ENCODE measurements at regions not wholly inside any gene's neighbourhood (a gene's known extent, or its start where the extent isn't known, plus 50 kb on each side); places are given as distances from the start of the nearest gene placed in this dataset.

- H3K4me1 ChIP-seq, result no peaks in the 10 kb centered on the region
- intact Hi-C loops (cut with DNase I), result no loop called here
- peaks cover 0 to 7% (median 0%) of the 10 kb centered on the region in 4 donors for H3K9me3 ChIP-seq
- no peaks in the 10 kb centered on the region for H3K27me3 ChIP-seq
- no peak overlapping the region for H3K27ac ChIP-seq
- DNase-seq, result no peak
- no peak overlapping the region for H3K4me3 ChIP-seq
- WGBS, 2 donors, result 61 to 83% methylated on average over 3 of the region's 3 CpGs
- no peaks in the 10 kb centered on the region for H3K36me3 ChIP-seq
- no peak for TF ChIP-seq POLR2A (IDR thresholded peaks at IDR 0.05)
- TF ChIP-seq POLR2AphosphoS5 (IDR thresholded peaks at IDR 0.05), result no peak
Measured at GRCh38 chr6:6436946-6437345, 116.5 kb upstream of the F13A1 start.

- Histone ChIP-seq H3K27ac (no peak overlapping the region), H3K9me3 (peaks cover 0 to 7% (median 0%) of the 10 kb centered on the region in 4 donors), H3K27me3 (no peaks in the 10 kb centered on the region), H3K36me3 (no peaks in the 10 kb centered on the region), H3K4me3 (no peak overlapping the region), H3K4me1 (no peaks in the 10 kb centered on the region)
- TF ChIP-seq CTCF (IDR thresholded peaks at IDR 0.05) (no peak), POLR2A (IDR thresholded peaks at IDR 0.05) (no peak), POLR2AphosphoS5 (IDR thresholded peaks at IDR 0.05) (no peak), EP300 (IDR thresholded peaks at IDR 0.05) (no peak)
- 88% methylated on average over 2 of the region's 2 CpGs for WGBS, 2 donors
- intact Hi-C loops (cut with DNase I), result no loop called here
- no peak for DNase-seq
Measured at GRCh38 chr6:6438286-6438685, 117.8 kb upstream of the F13A1 start.

GRCh38 chr6:6439778-6440177 is 119.3 kb upstream of the F13A1 start:
- no peak for DNase-seq
- H3K9me3 ChIP-seq, result peaks cover 0 to 7% (median 0%) of the 10 kb centered on the region in 4 donors
- no peaks in the 10 kb centered on the region for H3K36me3 ChIP-seq
- H3K27me3 ChIP-seq, result no peaks in the 10 kb centered on the region
- intact Hi-C loops (cut with DNase I), result no loop called here
- H3K4me3 ChIP-seq, result no peak overlapping the region
- H3K27ac ChIP-seq, result no peak overlapping the region
- TF ChIP-seq CTCF (IDR thresholded peaks at IDR 0.05), result no peak
- H3K4me1 ChIP-seq, result no peaks in the 10 kb centered on the region
- WGBS, 2 donors, result 47 to 63% methylated on average over 1 of the region's 1 CpG

GRCh38 chr6:6452002-6452401 is 131.5 kb upstream of the F13A1 start:
- 10 to 34% methylated on average over 2 of the region's 2 CpGs for WGBS, 2 donors
- Histone ChIP-seq H3K27ac (no peak overlapping the region), H3K4me1 (no peaks in the 10 kb centered on the region), H3K4me3 (no peak overlapping the region), H3K27me3 (no peaks in the 10 kb centered on the region), H3K9me3 (no peaks in the 10 kb centered on the region), H3K36me3 (no peaks in the 10 kb centered on the region)
- intact Hi-C loops (cut with DNase I), result no loop called here
- no peak for DNase-seq
- TF ChIP-seq POLR2AphosphoS5 (IDR thresholded peaks at IDR 0.05) (no peak), CTCF (IDR thresholded peaks at IDR 0.05) (no peak), EP300 (IDR thresholded peaks at IDR 0.05) (no peak), POLR2A (IDR thresholded peaks at IDR 0.05) (no peak)

- Histone ChIP-seq H3K36me3 (no peaks in the 10 kb centered on the region), H3K27me3 (no peaks in the 10 kb centered on the region), H3K9me3 (no peaks in the 10 kb centered on the region), H3K4me1 (no peaks in the 10 kb centered on the region), H3K4me3 (no peak overlapping the region), H3K27ac (no peak overlapping the region)
- 71 to 82% methylated on average over 1 of the region's 1 CpG for WGBS, 2 donors
- intact Hi-C loops (cut with DNase I), result no loop called here
- DNase-seq, result no peak
- no peak for TF ChIP-seq POLR2A (IDR thresholded peaks at IDR 0.05)
Measured at GRCh38 chr6:6453186-6453585, 132.7 kb upstream of the F13A1 start.

GRCh38 chr6:6455272-6455671 is 133.2 kb upstream of the LY86 start:
- intact Hi-C loops (cut with DNase I), result no loop called here
- H3K4me3 ChIP-seq, result no peak overlapping the region
- no peaks in the 10 kb centered on the region for H3K36me3 ChIP-seq
- H3K9me3 ChIP-seq, result peaks cover 0 to 4% (median 0%) of the 10 kb centered on the region in 4 donors
- no peak for TF ChIP-seq EP300 (IDR thresholded peaks at IDR 0.05)
- TF ChIP-seq CTCF (IDR thresholded peaks at IDR 0.05), result no peak
- TF ChIP-seq POLR2AphosphoS5 (IDR thresholded peaks at IDR 0.05), result no peak
- no peak for TF ChIP-seq POLR2A (IDR thresholded peaks at IDR 0.05)
- H3K27ac ChIP-seq, result no peak overlapping the region
- 79 to 85% methylated on average over 2 of the region's 2 CpGs for WGBS, 2 donors
- DNase-seq, result no peak
- no peaks in the 10 kb centered on the region for H3K27me3 ChIP-seq
- H3K4me1 ChIP-seq, result no peaks in the 10 kb centered on the region
